Natural killer cell (primary cell): ENCODE measurements at regions not wholly inside any gene's neighbourhood (a gene's known extent, or its start where the extent isn't known, plus 50 kb on each side); places are given as distances from the start of the nearest gene placed in this dataset.

ENCODE experiments used
- ATAC-seq, 3 donors: fragments of 150-1000 bp in 2 of 3; fragments of 200-7000 bp in 1 of 3; cut with Tn5 transposase; 1 replicate in 1 of 3; 2 replicates in 2 of 3; pipeline ENCODE4 v1.10.0; 2021; ENCODE audit warnings: mild to moderate bottlenecking in 2 of 3, moderate library complexity in 2 of 3
- DNase-seq, 2 donors: peaks; one replicate each; pipeline versions ENCODE4 v3.0.0 to v3.0.0-alpha.2; 2013 to 2021; ENCODE audit warnings: mixed read lengths in 1 of 2
- H3K27ac ChIP-seq: one replicate; pipeline ENCODE4 v1.5.1; 2013; ENCODE audit warnings: mild to moderate bottlenecking, low read length
- H3K27me3 ChIP-seq: one replicate; pipeline ENCODE4 v1.6.1; 2013; ENCODE audit warnings: low read length; ENCODE audit not compliant: control insufficient read depth, insufficient read depth
- H3K36me3 ChIP-seq: one replicate; pipeline ENCODE4 v1.6.1; 2013; ENCODE audit warnings: low read length; ENCODE audit not compliant: control insufficient read depth, insufficient read depth
- H3K4me1 ChIP-seq: one replicate; pipeline ENCODE4 v1.6.1; 2013; ENCODE audit warnings: low read length; ENCODE audit not compliant: control insufficient read depth, insufficient read depth
- H3K4me3 ChIP-seq: one replicate; pipeline ENCODE4 v1.5.1; 2013; ENCODE audit warnings: low read length
- H3K9me3 ChIP-seq: one replicate; pipeline ENCODE4 v1.6.1; 2013; ENCODE audit warnings: low read length; ENCODE audit not compliant: control insufficient read depth, insufficient read depth
- H3K27ac Mint-ChIP-seq, 2 donors: one replicate each; pipeline ENCODE4 v1.8.0; 2022; ENCODE audit warnings: mild to moderate bottlenecking in 2 of 2, mixed read lengths in 2 of 2, moderate library complexity in 1 of 2
- H3K27me3 Mint-ChIP-seq, 2 donors: one replicate each; pipeline ENCODE4 v1.8.0; 2022; ENCODE audit warnings: low read depth in 2 of 2, mixed read lengths in 2 of 2
- H3K36me3 Mint-ChIP-seq: one replicate; pipeline ENCODE4 v1.8.0; 2022; ENCODE audit warnings: mixed read lengths
- H3K4me1 Mint-ChIP-seq, 2 donors: one replicate each; pipeline ENCODE4 v1.8.0; 2022; ENCODE audit warnings: mixed read lengths in 2 of 2
- H3K4me3 Mint-ChIP-seq: one replicate; pipeline ENCODE4 v1.8.0; 2022; ENCODE audit warnings: mild to moderate bottlenecking, moderate library complexity, mixed read lengths
- H3K9me3 Mint-ChIP-seq, 2 donors: one replicate each; pipeline ENCODE4 v1.8.0; 2022; ENCODE audit warnings: mixed read lengths in 2 of 2
- WGBS: methylation state at CpG from one replicate; pipeline ENCODE4 v1.1.7; 2013; ENCODE audit warnings: missing lambda C conversion rate; ENCODE audit not compliant: insufficient coverage; 5-methylcytosine and 5-hydroxymethylcytosine counted together
- intact Hi-C: fragments of 100-400 bp; cut with micrococcal nuclease; formaldehyde crosslinking; loops from one replicate; pipeline ENCODE4 v1.14.2; 2022
- TF ChIP-seq, protein P1 (sequence below): fragments of 200-600 bp; IDR thresholded peaks from one replicate; pipeline ENCODE4 v1.8.0; 2022; ENCODE audit warnings: antibody characterized with exemption

DNA sequence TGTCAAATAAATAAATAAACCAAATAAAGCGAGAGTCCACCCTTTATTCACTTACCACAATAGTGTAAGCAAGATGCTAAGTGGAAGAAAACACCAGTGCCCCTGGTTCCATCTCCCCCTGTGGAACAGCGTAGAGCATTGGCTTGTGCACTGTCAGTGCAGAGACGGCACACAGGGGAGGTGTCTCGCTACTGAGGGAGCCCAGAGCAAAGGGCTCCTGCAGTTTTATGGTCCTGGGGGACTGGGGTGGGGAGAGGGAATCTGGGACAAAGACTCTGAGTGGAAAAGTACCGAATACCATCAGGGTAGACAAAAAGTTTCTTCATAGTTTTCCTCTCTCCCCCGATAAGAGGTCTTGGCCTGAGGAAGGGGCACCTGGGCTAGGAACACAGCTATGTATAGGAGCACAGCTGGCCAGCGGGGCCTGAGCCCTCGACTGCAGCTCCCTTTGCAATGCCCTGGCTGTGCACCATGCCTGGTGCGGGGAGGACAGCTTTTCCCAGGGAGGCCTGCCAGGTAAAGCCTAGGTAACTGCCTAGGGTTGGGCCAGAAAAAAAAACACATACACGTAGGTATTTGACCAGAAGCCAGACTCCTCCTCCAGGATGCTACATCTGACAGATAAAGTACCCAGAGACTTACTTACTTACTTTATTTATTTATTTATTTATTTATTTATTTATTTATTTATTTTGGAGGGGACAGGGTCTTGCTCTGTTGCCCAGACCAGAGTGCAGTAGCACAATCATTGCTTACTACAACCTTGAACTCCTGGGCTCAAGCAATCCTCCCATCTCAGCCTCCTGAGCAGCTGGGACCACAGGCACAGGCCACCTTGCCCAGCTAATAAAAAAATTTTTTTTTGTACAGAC is 88.8 kb upstream of the KIF5B start:
- no peaks in the 10 kb centered on the region for H3K36me3 Mint-ChIP-seq
- no peaks in the 10 kb centered on the region for H3K9me3 Mint-ChIP-seq
- H3K4me1 Mint-ChIP-seq, result no peaks in the 10 kb centered on the region
- ATAC-seq (no peak), DNase-seq (no peak)
- intact Hi-C loops, result no loop called here
- H3K9me3 ChIP-seq, result no peaks in the 10 kb centered on the region
- no peak overlapping the region for H3K4me3 ChIP-seq
- no peak overlapping the region for H3K27ac ChIP-seq
- TF ChIP-seq, protein P1, sequence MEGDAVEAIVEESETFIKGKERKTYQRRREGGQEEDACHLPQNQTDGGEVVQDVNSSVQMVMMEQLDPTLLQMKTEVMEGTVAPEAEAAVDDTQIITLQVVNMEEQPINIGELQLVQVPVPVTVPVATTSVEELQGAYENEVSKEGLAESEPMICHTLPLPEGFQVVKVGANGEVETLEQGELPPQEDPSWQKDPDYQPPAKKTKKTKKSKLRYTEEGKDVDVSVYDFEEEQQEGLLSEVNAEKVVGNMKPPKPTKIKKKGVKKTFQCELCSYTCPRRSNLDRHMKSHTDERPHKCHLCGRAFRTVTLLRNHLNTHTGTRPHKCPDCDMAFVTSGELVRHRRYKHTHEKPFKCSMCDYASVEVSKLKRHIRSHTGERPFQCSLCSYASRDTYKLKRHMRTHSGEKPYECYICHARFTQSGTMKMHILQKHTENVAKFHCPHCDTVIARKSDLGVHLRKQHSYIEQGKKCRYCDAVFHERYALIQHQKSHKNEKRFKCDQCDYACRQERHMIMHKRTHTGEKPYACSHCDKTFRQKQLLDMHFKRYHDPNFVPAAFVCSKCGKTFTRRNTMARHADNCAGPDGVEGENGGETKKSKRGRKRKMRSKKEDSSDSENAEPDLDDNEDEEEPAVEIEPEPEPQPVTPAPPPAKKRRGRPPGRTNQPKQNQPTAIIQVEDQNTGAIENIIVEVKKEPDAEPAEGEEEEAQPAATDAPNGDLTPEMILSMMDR, result no peak
- H3K4me3 Mint-ChIP-seq, result no peak overlapping the region
- no peaks in the 10 kb centered on the region for H3K36me3 ChIP-seq
- WGBS, result 94% methylated on average over 10 of the region's 10 CpGs
- H3K4me1 ChIP-seq, result no peaks in the 10 kb centered on the region
- no peak overlapping the region for H3K27ac Mint-ChIP-seq
- H3K27me3 ChIP-seq, result no peaks in the 10 kb centered on the region
- H3K27me3 Mint-ChIP-seq, result no peaks in the 10 kb centered on the region

DNA sequence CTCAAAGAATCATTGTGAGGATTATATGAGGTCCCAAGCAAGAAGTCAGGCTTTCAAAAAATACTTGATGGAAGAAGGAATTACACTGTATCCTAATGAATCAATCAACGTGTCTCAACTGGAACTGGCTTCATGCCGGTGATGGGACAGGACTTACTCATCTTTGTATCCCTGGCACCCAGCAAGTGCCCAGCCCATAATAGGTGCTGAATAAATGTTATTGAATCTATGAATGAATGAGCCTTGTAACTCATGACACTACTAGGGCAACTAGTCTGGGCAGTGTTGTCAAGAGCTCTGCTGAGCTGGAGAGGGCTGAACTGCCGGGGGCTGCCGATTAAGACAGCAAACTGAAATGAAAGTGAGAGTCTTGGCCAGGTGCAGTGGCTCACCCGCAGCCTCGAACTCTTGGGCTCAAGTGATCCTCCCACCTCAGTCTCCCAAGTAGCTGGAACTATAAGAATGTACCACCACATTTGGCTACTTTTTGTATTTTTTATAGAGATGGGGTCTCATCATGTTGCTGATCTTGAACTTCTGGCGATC is 87.2 kb upstream of the KIF5B start:
- TF ChIP-seq, protein P1, result no peak
- Mint-ChIP-seq H3K4me3 (no peak overlapping the region), H3K27ac (no peak overlapping the region), H3K27me3 (no peaks in the 10 kb centered on the region), H3K36me3 (no peaks in the 10 kb centered on the region), H3K4me1 (no peaks in the 10 kb centered on the region), H3K9me3 (no peaks in the 10 kb centered on the region)
- 90% methylated on average over 7 of the region's 7 CpGs for WGBS
- ATAC-seq, result no peak
- DNase-seq, result no peak
- no peak overlapping the region for H3K4me3 ChIP-seq
- no peaks in the 10 kb centered on the region for H3K4me1 ChIP-seq
- H3K9me3 ChIP-seq, result no peaks in the 10 kb centered on the region
- intact Hi-C loops, result no loop called here
- no peaks in the 10 kb centered on the region for H3K36me3 ChIP-seq
- no peaks in the 10 kb centered on the region for H3K27me3 ChIP-seq
- H3K27ac ChIP-seq, result no peak overlapping the region

DNA sequence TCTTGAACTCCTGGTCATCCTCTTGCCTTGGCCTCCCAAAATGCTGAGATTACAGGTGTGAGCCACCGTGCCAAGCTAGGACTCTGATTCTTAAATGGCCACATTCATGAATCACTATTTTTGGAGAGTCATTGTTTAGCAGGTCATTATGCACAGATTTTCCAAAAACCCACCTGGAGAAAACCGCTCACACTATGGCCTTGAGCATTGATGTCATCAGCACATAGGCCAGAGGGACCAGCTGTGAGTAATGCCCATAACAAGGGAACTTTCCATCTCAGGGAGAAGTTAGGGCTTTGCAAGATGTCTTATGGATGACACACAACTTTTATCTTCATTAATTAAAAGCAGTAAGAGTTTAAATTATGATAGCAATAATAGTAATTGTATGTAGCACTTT is 86.4 kb upstream of the KIF5B start:
- no peak overlapping the region for H3K27ac Mint-ChIP-seq
- no peaks in the 10 kb centered on the region for H3K4me1 Mint-ChIP-seq
- no peak overlapping the region for H3K4me3 Mint-ChIP-seq
- DNase-seq (no peak), ATAC-seq (no peak)
- 96% methylated on average over 2 of the region's 2 CpGs for WGBS
- H3K27me3 ChIP-seq, result no peaks in the 10 kb centered on the region
- no peak overlapping the region for H3K27ac ChIP-seq
- no peaks in the 10 kb centered on the region for H3K4me1 ChIP-seq
- TF ChIP-seq, protein P1, result no peak
- intact Hi-C loops, result no loop called here
- H3K36me3 ChIP-seq, result no peaks in the 10 kb centered on the region
- H3K27me3 Mint-ChIP-seq, result no peaks in the 10 kb centered on the region
- no peaks in the 10 kb centered on the region for H3K9me3 Mint-ChIP-seq
- no peaks in the 10 kb centered on the region for H3K9me3 ChIP-seq
- no peaks in the 10 kb centered on the region for H3K36me3 Mint-ChIP-seq
- H3K4me3 ChIP-seq, result no peak overlapping the region
